HG02798 (cell line): ENCODE measurements at regions not wholly inside any gene's neighbourhood (a gene's known extent, or its start where the extent isn't known, plus 50 kb on each side); places are given as distances from the start of the nearest gene placed in this dataset.
A peak's percentile ranks its signal among the peaks of the same experiment; 100 is the strongest.

Source experiments
- ATAC-seq: cut with Tn5 transposase; IDR thresholded peaks from one replicate; pipeline ENCODE4 v1.9.1; 2021; ENCODE audit warnings: mild to moderate bottlenecking; ENCODE audit not compliant: unreplicated experiment, poor library complexity

DNA sequence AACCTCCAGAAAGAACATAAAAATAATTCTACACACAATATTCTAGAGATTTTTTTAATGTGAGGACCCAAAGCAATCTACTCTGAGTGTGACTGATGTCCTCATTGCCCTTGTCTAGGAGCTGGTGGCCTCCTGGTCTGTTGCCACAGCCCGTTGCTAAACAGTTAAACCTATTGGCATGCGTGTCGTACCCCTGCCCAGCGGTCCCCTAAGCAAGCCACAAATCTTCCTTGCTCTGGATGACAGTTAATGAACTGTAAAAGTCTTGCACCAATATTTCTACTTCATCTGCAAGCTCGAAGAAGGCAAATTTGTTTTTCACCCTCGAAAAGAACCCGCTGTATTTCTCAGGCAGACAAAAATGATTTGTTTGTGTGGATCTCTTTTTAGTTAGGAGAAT, 489.1 kb upstream of the MEX3C start:
- no peak for ATAC-seq

DNA sequence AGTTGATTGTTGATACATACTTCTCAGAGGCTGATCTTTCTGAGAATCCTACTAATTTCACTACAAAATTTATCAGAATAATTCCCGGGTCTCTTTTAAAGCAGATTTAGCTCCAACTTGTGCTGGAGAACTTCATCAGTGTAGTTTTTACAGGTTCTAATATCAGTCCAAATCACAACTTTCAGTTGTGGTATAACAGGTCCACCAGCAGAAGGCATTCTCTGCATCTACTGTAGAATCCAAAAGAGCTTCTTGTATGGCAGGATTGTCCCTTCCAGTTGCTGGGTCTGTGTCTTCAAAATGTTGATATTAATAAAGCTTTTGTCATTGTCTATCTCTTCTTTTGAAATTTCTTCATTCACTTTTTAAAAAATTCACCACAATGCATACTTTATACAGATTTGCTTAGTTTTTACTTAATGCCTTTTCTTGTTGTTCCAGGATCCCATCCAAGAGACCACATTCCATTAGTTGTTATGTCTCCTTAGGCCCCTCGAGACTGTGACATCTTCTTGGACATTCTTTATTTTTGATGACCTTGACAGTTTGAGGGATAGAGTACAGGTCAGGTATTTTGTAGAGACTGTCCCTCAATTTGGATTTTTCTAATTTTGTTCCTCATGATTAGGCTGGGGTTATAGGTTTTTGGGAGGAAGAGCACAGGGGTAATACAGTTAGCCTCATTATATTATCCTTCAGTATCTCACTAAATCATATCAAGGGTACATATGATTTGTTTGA, 490.5 kb upstream of the MEX3C start:
- no peak for ATAC-seq

DNA sequence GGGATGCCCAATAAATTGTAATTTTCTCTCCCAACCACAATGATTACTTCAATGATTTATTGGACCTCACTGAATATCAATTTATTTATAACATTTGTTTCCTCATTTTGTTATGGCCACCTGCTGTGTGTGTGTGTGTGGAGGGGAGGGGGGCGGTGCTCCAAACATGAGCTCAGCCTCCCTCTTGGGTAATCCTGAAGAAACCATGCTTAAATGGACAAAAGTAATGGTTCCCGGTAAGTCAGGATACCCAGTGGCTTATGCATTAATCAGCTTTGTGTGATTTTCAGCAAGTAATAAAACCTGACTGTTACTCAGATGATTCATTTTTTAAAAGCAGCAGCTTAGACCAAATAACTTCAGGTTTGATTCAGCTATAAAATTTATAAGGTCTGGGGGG, 495.1 kb upstream of the MEX3C start:
- ATAC-seq: no peak

DNA sequence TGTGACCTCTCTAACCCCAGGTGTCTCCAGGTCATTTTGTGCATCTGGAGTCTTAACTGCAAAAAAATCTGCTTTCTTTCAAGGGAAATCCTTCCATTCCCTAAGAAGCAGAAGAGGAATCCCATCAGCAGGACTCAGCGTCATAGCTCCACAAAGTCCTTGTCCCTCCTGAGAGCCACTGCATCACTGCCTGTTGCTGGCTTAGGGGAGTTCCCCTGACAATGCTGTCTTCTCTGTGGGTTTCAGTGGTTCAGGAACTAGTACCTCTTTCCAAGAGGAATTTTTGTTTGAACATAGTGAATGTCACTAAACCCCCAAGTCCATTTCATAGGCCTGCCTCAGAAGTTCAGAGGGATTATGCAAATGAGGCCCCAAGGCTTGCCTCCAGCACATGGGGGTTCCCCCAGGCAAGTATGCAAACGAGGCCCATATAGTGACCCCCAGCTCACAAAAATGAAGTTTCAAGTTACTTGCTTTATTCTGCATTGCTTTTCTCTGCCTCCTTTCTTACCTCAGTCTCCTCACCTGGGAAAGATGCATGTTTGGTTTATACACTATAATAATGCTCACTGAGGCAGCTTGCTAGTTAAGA, 513.9 kb upstream of the MEX3C start:
- ATAC-seq: peak; percentile 85

DNA sequence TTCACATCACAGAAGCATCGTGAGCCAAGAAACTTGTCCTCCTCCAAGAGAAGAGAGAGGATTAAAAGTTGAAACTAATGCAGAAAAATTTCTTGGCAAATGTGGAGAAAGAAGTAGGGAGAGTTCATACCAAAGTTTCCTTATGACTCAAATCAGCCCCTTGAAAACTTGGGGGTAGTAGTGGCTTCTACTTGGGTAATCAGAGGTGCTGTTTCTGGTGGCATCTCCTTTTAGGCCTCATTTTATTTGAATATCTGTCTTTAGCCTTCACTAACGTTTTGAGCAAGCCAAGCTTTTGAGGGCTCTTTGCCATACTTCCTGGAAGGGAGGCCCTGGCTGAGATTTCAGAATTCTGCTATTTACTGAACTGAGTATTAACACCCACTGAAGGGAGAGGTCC, 515.3 kb upstream of the MEX3C start:
- no peak for ATAC-seq

DNA sequence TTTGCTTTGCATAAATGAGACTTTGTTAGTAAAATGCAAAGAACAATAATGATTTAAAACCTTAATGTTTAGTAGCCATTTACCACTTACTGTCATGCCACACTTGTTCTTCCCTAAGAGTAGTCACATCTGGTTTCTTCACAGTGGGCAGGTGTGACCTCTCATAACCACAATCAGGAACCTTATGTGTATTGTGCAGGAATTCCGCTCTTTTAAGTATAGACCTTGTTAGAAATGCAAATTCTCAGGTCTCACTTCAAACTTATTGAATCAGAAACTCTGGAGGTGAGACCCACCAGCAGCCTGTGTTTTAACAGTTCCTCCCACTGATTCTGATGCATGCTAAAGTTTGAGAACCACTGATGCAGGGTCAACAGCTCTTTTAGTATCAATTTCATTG, 518.8 kb upstream of the MEX3C start:
- ATAC-seq: peak; percentile 47

DNA sequence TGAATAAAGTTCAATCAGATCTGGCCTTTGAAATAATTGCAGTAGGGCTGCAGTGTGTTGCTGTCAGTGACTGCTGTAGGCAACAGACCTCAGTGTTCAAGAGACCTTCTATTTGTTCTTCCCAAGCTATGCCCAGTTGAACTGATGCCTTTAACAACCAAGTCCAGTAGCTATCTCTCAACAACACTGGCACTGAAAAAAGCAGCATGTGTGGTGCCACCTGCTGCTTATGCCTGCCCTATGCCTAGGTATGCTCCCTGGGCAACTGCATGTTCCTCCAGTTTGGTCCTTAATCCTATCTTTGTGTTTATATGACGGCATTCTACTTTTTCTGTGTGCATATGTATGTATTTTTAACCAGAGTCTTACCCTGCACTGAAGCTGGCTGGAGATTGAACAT, 523.9 kb upstream of the MEX3C start:
- ATAC-seq: no peak

DNA sequence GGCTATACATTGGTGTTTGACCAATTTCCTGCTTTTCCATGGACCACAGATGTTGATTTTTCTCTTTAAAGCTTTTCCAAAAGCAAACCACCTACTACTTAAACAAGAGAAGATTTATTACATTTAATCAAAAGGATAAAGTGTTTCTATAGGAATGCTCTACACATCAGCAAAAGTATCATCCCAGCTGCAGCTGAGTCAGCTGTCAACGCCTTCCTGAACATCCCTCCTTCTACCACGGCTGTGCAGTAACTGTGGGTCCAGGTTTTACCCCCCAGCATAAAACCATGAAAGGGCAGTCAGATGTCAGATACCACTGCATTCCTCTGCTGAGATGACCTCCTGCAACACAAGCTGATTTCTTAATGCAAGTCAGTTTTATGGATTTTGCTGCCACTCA, 524.5 kb upstream of the MEX3C start:
- ATAC-seq: no peak

DNA sequence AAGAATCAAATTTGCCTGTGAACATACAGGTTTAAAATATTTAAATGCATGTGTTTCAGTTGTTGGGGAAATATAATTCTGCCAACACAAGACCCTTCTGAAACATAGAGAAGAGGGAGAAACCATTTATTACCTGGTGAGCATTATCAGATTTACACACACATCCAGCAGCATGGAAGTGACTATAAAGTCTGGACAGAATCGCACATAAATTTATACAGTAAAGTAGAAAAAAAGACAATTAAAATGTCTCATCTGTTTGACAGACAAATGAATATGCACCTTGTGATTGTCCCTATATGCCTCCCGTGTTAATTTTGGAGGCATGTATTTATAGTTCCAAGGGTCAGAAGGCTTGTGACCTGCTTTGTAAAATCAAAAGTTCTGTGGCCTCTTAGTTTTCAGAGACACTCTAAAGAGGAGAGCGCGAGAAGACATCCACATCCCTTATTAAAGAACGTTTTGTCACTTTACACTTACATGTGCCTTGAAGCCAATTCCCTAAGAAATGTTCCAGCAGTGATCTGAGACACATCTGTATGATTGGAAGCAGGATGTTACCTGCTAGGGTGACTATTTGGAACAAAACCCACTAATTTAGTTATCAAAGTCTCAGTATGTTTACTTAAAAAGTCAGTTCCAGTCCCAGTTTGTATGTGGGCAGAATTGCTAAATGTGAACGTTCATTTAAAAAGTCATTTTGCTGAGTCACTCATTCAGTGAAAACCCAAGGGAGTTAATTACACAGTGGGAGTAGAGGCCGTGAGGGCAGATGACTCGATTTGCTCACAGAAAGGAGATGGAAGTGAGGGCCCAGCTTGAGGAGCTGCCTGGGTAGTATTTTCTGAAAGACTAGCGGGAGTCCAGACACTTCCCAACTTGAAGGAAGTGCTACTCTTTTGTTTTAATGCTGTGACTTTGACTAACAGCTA, 527.6 kb upstream of the MEX3C start:
- ATAC-seq: peak; percentile 27

DNA sequence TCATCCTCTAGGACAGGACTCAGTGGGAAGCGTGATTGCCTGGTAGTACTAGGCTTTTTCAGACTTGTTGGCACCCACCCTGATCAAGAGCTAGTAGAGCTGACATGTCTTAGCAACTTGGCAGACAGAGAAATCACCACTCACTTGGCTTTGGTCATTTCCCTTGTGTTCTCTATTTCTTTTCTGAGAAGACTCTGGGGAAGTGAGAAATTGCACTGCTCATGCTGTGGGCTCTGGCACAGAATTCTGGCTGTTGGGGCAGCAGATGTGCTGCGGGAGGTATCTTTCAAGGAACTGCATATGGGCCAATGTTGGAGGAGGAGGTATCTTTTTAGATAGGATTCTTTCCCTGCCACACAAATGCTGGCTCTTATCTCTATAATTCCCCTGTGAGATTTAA, 529.1 kb upstream of the MEX3C start:
- peak; percentile 43 for ATAC-seq

DNA sequence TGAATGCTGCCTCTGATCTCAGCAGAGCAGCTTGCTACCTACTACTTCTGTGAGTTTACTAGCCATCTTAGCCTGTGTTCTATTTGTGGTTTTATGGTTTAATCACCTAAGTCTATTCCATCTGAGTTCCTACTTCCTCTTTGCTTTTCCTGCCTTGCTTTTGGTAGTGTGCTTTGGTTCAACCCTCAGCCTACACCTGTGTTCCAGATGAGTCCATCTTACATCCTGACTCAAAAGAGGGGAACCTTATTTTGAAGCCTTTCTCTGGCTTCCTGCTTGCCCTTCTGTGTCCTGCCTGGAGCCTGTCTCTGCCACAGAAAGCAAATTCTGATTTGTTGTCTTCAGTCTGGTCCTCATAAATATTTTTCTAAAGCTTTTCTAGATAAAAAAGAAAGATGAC, 530.3 kb upstream of the MEX3C start:
- peak; percentile 41 for ATAC-seq

DNA sequence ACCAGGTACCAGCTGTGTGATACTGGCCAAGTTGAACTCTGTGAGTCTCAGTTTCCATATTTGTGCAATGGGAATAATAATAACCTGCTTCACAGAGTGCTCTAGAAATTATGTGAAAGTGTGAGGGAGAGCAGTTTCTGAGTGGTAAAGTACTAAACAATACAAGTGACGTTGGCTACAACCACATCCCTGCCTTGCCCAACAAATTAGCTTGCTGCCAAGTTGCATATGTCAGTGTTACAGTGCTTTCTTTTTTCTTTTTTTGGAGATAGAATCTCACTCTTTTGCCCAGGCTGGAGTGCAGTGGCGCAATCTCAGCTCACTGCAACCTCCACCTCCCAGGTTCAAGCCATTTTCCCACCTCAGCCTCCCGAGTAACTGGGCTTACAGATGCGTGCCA, 533.6 kb upstream of the MEX3C start:
- no peak for ATAC-seq

DNA sequence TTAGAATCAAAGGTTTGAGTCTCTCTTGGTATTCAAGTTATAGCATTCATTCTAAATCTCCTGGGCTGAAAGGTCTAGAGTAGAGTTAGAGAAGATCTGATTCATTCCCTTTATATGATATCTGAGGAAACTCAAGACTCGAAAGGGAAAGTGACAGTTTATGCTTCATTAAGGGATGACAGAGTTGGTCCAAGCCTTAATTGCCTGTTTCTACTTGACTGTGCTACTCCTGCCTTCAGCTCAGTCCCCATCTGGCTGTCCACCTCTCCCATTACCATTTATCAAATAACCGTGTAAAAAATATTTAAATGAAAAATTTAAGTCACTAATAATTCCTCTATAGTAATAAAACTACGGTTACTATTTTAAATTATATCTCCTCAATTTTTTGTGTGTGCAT, 537.1 kb upstream of the MEX3C start:
- no peak for ATAC-seq

DNA sequence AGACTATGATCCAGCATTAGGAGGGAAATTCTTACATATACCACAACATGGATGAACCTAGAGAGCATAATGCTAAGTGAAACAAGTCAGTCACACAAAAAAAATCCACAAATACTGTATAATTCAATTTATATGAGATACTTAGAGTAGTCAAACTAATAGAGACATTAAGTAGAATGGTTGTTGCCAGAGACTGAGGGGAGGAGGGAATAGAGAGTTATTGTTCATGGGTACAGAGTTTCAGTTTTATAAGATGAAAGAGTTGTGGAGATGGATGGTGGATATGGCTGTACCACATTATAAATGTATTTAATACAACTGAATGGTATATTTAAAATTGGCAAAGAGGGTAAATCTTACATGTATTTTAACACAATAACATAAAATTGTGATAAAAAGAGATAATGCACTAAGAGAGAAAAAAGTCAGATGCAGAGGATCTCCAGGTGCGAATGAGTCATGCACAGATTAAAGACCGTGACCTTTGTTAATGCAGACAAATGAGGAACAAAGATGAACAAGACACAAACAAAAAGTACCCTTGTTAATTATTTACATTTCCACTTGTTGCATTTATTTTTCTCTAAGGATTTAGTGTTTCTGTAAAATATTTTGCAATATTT, 541.7 kb upstream of the MEX3C start:
- peak; percentile 93 for ATAC-seq

DNA sequence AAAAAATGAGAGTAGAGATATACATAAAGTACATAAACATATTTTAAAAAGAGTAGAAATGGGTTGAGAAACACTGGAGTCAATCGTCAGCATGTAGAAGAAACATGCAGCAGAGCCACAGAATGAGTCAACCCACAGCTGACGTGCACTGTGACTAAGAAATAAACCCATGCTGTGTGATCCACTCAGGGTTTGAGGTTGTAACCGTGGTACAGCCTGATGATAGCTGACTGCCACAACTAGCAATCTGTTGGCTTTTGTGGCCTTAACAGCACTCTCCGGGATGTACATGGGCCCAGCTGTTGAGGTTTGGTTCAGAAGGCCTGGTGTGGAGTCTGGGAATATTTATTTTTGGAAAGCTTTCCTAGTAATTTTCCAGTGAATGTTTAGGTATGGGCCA, 554.4 kb upstream of the MEX3C start:
- peak; percentile 89 for ATAC-seq

DNA sequence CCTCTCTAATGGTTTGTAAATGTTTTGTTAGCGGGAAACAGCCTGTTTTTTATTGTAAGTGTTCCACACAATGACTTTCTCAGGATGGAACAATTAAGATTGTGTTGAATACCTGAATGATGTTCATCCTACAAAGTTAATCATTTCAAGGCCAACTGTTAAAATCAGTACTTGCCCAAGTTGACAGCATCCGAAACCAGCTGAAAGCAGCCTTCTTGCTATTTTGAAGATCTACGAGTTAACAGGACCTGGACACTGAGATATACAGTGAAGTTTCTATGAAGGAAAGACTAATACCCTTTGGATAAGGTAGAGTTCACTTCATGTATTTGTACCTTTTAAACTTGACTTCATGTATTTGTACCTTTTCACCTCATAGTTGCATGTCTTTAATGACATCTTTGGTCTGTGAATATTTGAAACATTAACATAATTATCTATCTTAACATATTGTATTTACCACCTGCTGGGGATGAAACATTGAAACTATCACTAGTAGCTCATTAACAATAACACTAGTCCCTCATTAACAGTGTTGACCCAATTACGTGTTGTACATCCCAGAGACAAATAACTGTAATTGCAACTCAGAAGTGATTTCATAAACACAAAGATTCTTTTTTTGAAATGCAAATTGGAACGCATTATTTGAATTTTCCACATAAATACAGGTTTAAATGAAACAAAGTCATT, 556.0 kb upstream of the MEX3C start:
- no peak for ATAC-seq

DNA sequence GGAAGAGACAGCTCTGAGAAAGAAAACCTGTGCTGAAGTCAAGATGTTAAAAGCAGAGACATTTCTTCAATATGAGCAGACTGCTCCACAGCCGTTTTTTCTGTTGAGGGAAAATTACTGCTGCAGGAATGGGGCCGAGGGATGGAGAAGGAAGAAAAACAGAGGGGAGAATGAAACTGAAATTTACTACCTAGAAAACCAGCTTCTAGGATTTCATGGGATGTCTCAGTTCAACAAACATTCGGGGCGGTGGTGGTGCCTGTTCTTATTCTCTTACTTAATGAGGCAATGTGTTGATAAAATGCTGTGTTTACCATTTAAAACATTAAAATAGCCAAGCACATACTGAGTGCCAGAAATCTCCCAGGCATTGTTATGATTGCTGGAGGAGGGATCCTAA, 557.1 kb upstream of the MEX3C start:
- no peak for ATAC-seq

DNA sequence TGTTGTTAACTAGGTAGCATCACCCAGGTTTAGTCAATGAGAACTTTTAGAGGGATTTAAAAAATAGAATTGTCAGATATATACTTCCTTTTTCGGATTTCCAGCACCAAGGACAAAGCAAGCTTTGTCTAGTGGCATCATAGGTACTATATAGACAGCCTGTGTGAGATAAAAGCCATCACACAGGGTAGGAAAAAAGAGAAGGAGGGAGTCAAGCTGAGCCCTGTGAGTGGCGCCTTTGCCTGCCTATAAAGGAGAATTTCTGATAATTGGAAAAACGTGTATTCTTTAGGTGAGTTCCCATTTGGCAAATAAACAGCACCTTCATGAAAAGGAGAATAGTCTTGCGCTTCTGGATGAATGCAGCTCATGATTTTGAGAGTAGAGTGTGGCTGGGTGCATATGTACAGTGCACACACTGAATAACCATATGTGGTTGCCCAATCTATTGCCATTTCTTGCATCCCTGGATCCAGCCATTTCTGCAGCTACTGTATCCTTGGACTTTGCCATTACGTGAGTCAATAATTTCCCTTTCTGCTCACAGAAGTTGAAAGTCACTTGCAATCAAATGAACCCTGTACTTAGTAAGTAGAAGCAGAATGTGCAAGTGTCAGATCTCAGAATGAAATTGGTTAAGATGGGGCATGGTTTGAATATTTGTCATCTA, 559.9 kb upstream of the MEX3C start:
- no peak for ATAC-seq

DNA sequence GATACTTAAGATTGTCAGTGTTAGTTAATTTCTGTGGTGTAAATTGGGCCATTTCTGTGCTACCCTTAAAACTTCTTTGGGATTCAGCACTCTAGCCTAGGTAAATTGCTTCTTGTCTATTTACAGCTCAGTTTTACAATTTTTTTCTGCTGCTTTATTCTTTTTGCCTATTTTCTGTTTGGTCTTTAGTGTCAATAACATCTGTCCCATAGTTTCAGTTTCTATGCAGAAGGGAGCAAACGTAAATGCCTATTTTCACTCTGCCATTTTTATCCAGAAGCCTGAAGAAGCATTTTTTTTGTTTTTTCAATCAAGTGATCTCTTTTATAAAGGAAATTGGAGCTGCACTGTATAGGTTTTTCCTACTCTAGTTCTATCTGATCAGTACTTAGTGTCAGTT, 564.9 kb upstream of the MEX3C start:
- no peak for ATAC-seq
